Neuronal stem cell (in vitro differentiated cells): ENCODE measurements at regions not wholly inside any gene's neighbourhood (a gene's known extent, or its start where the extent isn't known, plus 50 kb on each side); places are given as distances from the start of the nearest gene placed in this dataset.

ENCODE experiments used
- DNase-seq: peaks from one replicate; pipeline ENCODE4 v3.0.0-alpha.2; 2013; ENCODE audit warnings: low spot score
- H2AFZ ChIP-seq: one replicate; pipeline ENCODE4 v1.6.1; 2013; ENCODE audit warnings: mild to moderate bottlenecking, low read length, inconsistent platforms
- H2AK5ac ChIP-seq: 2 replicates; pipeline ENCODE4 v1.6.1; 2013; ENCODE audit warnings: low read depth, mild to moderate bottlenecking, inconsistent platforms, low read length, moderate library complexity, mixed read lengths
- H2BK120ac ChIP-seq: 2 replicates; pipeline ENCODE4 v1.6.1; 2013; ENCODE audit warnings: low read depth, mild to moderate bottlenecking, inconsistent platforms, low read length, moderate library complexity, mixed read lengths
- H2BK12ac ChIP-seq: one replicate; pipeline ENCODE4 v1.6.1; 2013; ENCODE audit warnings: low read length, inconsistent platforms
- H2BK15ac ChIP-seq: 2 replicates; pipeline ENCODE4 v1.6.1; 2013; ENCODE audit warnings: mild to moderate bottlenecking, low read length, inconsistent platforms, mixed read lengths
- H2BK5ac ChIP-seq: one replicate; pipeline ENCODE4 v1.6.1; 2013; ENCODE audit warnings: inconsistent platforms, mild to moderate bottlenecking, low read length, moderate library complexity
- H3K14ac ChIP-seq: one replicate; pipeline ENCODE4 v1.6.1; 2013; ENCODE audit warnings: low read length, inconsistent platforms
- H3K18ac ChIP-seq: 2 replicates; pipeline ENCODE4 v1.6.1; 2013; ENCODE audit warnings: low read length, inconsistent platforms
- H3K23ac ChIP-seq: 2 replicates; pipeline ENCODE4 v1.6.1; 2013; ENCODE audit warnings: low read depth, mild to moderate bottlenecking, mixed read lengths, low read length, inconsistent platforms; ENCODE audit not compliant: poor library complexity
- H3K27ac ChIP-seq: replicated peaks from 3 replicates; pipeline ENCODE4 v1.5.1; 2013; ENCODE audit warnings: low read length, inconsistent platforms
- H3K27me3 ChIP-seq, 3 experiments: 2 replicates each; pipeline ENCODE4 v1.6.1; 2013; ENCODE audit warnings: low read length in 3 of 3, mild to moderate bottlenecking in 2 of 3, inconsistent platforms in 1 of 3, low read depth in 1 of 3, mixed read lengths in 1 of 3, moderate library complexity in 1 of 3; ENCODE audit not compliant: control insufficient read depth in 3 of 3, insufficient read depth in 3 of 3
- H3K36me3 ChIP-seq, 2 donors: replicated peaks in 1 of 2; 2 replicates each; pipeline ENCODE4 v1.6.1; 2013; ENCODE audit warnings: low read length in 2 of 2; ENCODE audit not compliant: control insufficient read depth in 2 of 2, insufficient read depth in 2 of 2
- H3K4ac ChIP-seq: 2 replicates; pipeline ENCODE4 v1.6.1; 2013; ENCODE audit warnings: inconsistent platforms, mild to moderate bottlenecking, low read length, moderate library complexity
- H3K4me1 ChIP-seq, 2 donors: 1 replicate in 1 of 2; 2 replicates in 1 of 2; pipeline ENCODE4 v1.6.1; 2013; ENCODE audit warnings: low read length in 2 of 2, low read depth in 1 of 2; ENCODE audit not compliant: control insufficient read depth in 2 of 2, insufficient read depth in 1 of 2
- H3K4me2 ChIP-seq: one replicate; pipeline ENCODE4 v1.6.1; 2013; ENCODE audit warnings: mild to moderate bottlenecking, low read length, inconsistent platforms; ENCODE audit not compliant: insufficient read depth, poor library complexity, severe bottlenecking
- H3K4me3 ChIP-seq, 2 donors: 2 replicates each; pipeline ENCODE4 v1.5.1; 2013; ENCODE audit warnings: low read length in 2 of 2, mild to moderate bottlenecking in 2 of 2, inconsistent platforms in 1 of 2, moderate library complexity in 1 of 2
- H3K79me1 ChIP-seq: one replicate; pipeline ENCODE4 v1.6.1; 2013; ENCODE audit warnings: low read depth, mild to moderate bottlenecking, inconsistent platforms, low read length, moderate library complexity
- H3K9ac ChIP-seq: one replicate; pipeline ENCODE4 v1.6.1; 2013; ENCODE audit warnings: mild to moderate bottlenecking, low read depth, low read length, inconsistent platforms; ENCODE audit not compliant: poor library complexity
- H3K9me3 ChIP-seq, 2 donors: replicated peaks in 1 of 2; 2 replicates each; pipeline versions ENCODE3 to v1.6.1; 2013; ENCODE audit warnings: low read length in 2 of 2, mild to moderate bottlenecking in 2 of 2, inconsistent platforms in 1 of 2, low read depth in 1 of 2, mixed read lengths in 1 of 2, moderate library complexity in 1 of 2; ENCODE audit not compliant: control insufficient read depth in 2 of 2, insufficient read depth in 1 of 2
- H4K8ac ChIP-seq: one replicate; pipeline ENCODE4 v1.6.1; 2013; ENCODE audit warnings: low read depth, mild to moderate bottlenecking, inconsistent platforms, low read length, moderate library complexity
- H4K91ac ChIP-seq: one replicate; pipeline ENCODE4 v1.6.1; 2013; ENCODE audit warnings: low read length, low read depth, mild to moderate bottlenecking, inconsistent platforms; ENCODE audit not compliant: poor library complexity
- WGBS, 2 donors: extraction: QIAGEN DNeasy Blood & Tissue Kit; methylation state at CpG; one replicate each; pipeline ENCODE4 v1.1.7; 2013; ENCODE audit warnings: missing lambda C conversion rate in 2 of 2, mixed read lengths in 1 of 2; ENCODE audit not compliant: insufficient read length in 2 of 2, insufficient replicate concordance in 1 of 2; ENCODE audit errors: extremely low coverage in 2 of 2; 5-methylcytosine and 5-hydroxymethylcytosine counted together

DNA sequence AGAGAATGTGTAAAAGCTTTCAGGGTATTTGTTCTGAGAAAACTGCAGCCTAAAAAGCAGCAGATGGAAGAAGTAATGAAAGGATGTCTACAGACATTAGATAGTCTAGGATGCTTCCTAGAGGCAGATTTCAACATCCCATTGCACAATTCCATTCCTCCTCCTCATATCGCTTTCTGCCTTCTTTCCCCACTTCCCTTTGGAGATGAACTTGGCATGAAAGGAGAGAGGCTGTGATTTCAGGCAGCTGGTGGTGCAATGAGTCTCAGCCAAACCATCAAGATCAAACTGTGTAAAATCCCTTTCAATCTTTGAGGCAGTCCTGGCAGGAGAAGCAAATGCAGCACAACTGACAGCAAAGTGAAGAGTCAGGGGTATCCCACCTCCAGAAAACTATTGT lies 438.7 kb upstream of the KCNMB2 start:
- no peak overlapping the region for H3K4me2 ChIP-seq
- no peak for DNase-seq
- H2AFZ ChIP-seq: peak overlapping the region; percentile 13
- no peaks in the 10 kb centered on the region for H3K27me3 ChIP-seq
- no CpG with 5 or more reads among the region's 1 CpG for WGBS, 2 donors
- no peaks in the 10 kb centered on the region for H3K36me3 ChIP-seq
- H3K9me3 ChIP-seq: peaks cover 0 to 12% of the 10 kb centered on the region in 2 donors
- no peak overlapping the region for H3K23ac ChIP-seq
- no peak overlapping the region for H2BK12ac ChIP-seq
- H3K9ac ChIP-seq: no peak overlapping the region
- H3K4ac ChIP-seq: no peak overlapping the region
- H3K4me3 ChIP-seq: no peak overlapping the region
- no peak overlapping the region for H3K18ac ChIP-seq
- H3K27ac ChIP-seq: no peak overlapping the region
- H4K91ac ChIP-seq: no peak overlapping the region
- no peak overlapping the region for H2BK5ac ChIP-seq
- no peaks in the 10 kb centered on the region for H3K79me1 ChIP-seq
- no peak overlapping the region for H3K14ac ChIP-seq
- H2AK5ac ChIP-seq: no peak overlapping the region
- H4K8ac ChIP-seq: no peak overlapping the region
- no peak overlapping the region for H2BK120ac ChIP-seq
- H2BK15ac ChIP-seq: no peak overlapping the region
- peaks cover 0 to 11% of the 10 kb centered on the region in 2 donors for H3K4me1 ChIP-seq

DNA sequence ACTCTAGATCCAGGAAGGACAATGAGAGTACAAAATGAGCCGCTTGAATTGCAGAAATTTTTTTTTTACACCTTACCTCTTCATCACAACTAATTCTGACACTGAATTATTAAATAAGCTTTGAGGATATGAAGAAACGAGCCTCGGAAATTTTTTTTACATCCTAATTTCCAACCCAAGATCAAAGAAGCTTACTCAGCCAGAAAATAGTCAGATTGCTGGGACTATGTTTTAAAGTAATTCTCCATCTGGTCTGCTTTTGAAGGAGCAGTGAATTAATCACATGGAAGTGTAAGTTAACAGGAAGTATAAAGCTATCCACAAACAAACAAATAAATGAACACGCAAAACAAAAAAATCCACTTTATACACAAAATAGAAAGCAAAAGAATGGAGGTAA lies 437.0 kb upstream of the KCNMB2 start:
- peaks cover 2 to 16% of the 10 kb centered on the region in 2 donors for H3K4me1 ChIP-seq
- no peak overlapping the region for H2BK5ac ChIP-seq
- H3K9me3 ChIP-seq: peaks cover 0 to 2% of the 10 kb centered on the region in 2 donors
- no peak overlapping the region for H3K14ac ChIP-seq
- H3K18ac ChIP-seq: no peak overlapping the region
- no peak overlapping the region for H2AK5ac ChIP-seq
- no peak overlapping the region for H2AFZ ChIP-seq
- H2BK15ac ChIP-seq: no peak overlapping the region
- no peaks in the 10 kb centered on the region for H3K27me3 ChIP-seq
- H3K9ac ChIP-seq: no peak overlapping the region
- no peak overlapping the region for H2BK120ac ChIP-seq
- H3K4me2 ChIP-seq: no peak overlapping the region
- H3K4me3 ChIP-seq: no peak overlapping the region
- no peaks in the 10 kb centered on the region for H3K36me3 ChIP-seq
- WGBS, 2 donors: no CpG with 5 or more reads among the region's 4 CpGs
- H4K8ac ChIP-seq: no peak overlapping the region
- H3K4ac ChIP-seq: no peak overlapping the region
- H3K23ac ChIP-seq: no peak overlapping the region
- H4K91ac ChIP-seq: no peak overlapping the region
- no peak overlapping the region for H2BK12ac ChIP-seq
- H3K27ac ChIP-seq: no peak overlapping the region
- no peak for DNase-seq
- H3K79me1 ChIP-seq: no peaks in the 10 kb centered on the region

DNA sequence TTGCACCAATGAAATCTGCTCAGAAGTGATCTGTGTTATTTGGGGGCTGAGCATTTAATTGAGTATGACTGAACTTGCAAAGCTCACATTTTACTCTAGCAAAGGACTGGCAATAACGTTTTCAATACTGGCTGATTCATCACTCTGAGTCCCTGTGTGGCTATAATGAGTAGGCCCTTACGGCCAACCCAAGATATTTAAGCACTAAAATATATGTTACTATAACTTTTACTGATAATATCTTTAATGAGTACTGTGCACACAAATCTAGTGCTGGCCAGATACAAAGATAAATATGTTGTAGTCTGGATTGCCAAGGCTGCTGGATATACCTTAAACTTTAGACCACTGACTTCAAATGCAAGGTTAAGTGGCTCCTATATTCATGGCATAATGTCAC lies 436.4 kb upstream of the KCNMB2 start:
- no peak overlapping the region for H2BK120ac ChIP-seq
- no peak overlapping the region for H2BK15ac ChIP-seq
- H3K18ac ChIP-seq: no peak overlapping the region
- no peak overlapping the region for H3K27ac ChIP-seq
- H2AK5ac ChIP-seq: no peak overlapping the region
- peaks cover 4 to 16% of the 10 kb centered on the region in 2 donors for H3K4me1 ChIP-seq
- no CpG with 5 or more reads among the region's 2 CpGs for WGBS, 2 donors
- no peak overlapping the region for H4K91ac ChIP-seq
- DNase-seq: no peak
- H3K27me3 ChIP-seq: no peaks in the 10 kb centered on the region
- no peak overlapping the region for H3K4me3 ChIP-seq
- no peak overlapping the region for H3K23ac ChIP-seq
- no peak overlapping the region for H2BK12ac ChIP-seq
- no peak overlapping the region for H4K8ac ChIP-seq
- no peak overlapping the region for H3K4ac ChIP-seq
- no peaks in the 10 kb centered on the region for H3K36me3 ChIP-seq
- no peak overlapping the region for H3K4me2 ChIP-seq
- H3K14ac ChIP-seq: no peak overlapping the region
- no peak overlapping the region for H3K9ac ChIP-seq
- H3K9me3 ChIP-seq: peaks cover 0 to 1% of the 10 kb centered on the region in 2 donors
- H2BK5ac ChIP-seq: no peak overlapping the region
- H3K79me1 ChIP-seq: no peaks in the 10 kb centered on the region
- H2AFZ ChIP-seq: no peak overlapping the region

DNA sequence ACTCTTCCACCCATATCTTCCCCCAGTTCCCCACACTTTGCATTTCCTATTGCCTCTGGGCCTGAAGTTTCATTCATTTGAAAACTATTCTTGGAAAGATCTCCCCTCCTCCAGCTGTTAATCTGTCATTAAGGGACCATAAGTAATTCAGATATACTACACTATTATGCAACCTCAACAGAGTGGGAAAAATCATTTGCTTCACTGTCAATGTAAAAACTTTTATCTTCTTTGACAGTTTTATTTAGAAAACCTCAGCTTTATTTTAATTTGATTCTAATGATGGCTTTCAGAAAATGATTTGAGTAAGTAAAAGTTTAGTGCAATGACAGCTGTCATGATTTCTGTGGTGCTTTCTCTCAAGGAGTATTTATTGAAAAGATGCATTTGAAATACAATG lies 435.3 kb upstream of the KCNMB2 start:
- H4K8ac ChIP-seq: no peak overlapping the region
- DNase-seq: no peak

More for the DNA sequence above, 435.3 kb upstream of the KCNMB2 start:
- Histone ChIP-seq H3K4me2 (no peak overlapping the region), H3K36me3 (no peaks in the 10 kb centered on the region), H2BK15ac (no peak overlapping the region), H3K9ac (no peak overlapping the region), H2BK12ac (no peak overlapping the region), H3K9me3 (no peaks in the 10 kb centered on the region), H3K27ac (no peak overlapping the region), H2BK5ac (no peak overlapping the region), H3K4me1 (peaks cover 4 to 16% of the 10 kb centered on the region in 2 donors), H3K27me3 (no peaks in the 10 kb centered on the region), H3K4me3 (no peak overlapping the region), H3K18ac (no peak overlapping the region), H2AK5ac (no peak overlapping the region), H2AFZ (no peak overlapping the region), H3K4ac (no peak overlapping the region), H4K91ac (no peak overlapping the region), H3K14ac (no peak overlapping the region), H3K79me1 (no peaks in the 10 kb centered on the region), H3K23ac (no peak overlapping the region), H2BK120ac (no peak overlapping the region)
